Stimulated activated CD8-positive, alpha-beta memory T cell treated with anti-CD3 and anti-CD28 coated beads, Interleukin-12 subunit alpha, Interleukin-12 subunit beta, amount 100 ng/mL, for 1 hour (primary cell): ENCODE measurements at regions not wholly inside any gene's neighbourhood (a gene's known extent, or its start where the extent isn't known, plus 50 kb on each side); places are given as distances from the start of the nearest gene placed in this dataset.

Experiments
- DNase-seq: peaks from one replicate; pipeline ENCODE4 v3.0.0-alpha.2; 2020; ENCODE audit warnings: low read depth

DNA sequence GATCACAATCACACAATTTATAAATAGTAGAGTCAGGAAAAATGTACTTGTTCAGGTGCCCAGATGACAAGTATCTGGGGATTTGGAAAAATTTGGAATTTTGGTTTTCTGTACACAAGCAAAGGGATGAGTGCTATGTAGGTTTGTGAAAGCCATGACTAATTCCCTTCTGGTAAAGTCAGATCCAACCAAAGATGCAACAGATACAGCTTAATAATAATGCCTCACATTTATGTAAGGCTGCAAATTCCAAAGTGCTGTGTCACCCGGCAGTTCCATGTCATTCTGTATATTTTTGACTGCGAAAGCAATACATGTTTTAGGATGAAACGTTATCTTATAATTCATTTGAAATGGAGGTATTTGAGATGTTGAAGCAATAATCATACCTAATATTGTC is 102.7 kb upstream of the AGBL1 start:
- no peak for DNase-seq

- no peak for DNase-seq
Observed at GRCh38 chr15:85977586-85977985, 102.1 kb upstream of the AGBL1 start.

GRCh38 chr15:85979929-85980328 is 99.7 kb upstream of the AGBL1 start:
- DNase-seq = no peak

- no peak for DNase-seq
Observed at GRCh38 chr15:85980946-85981345, 98.7 kb upstream of the AGBL1 start.

DNA sequence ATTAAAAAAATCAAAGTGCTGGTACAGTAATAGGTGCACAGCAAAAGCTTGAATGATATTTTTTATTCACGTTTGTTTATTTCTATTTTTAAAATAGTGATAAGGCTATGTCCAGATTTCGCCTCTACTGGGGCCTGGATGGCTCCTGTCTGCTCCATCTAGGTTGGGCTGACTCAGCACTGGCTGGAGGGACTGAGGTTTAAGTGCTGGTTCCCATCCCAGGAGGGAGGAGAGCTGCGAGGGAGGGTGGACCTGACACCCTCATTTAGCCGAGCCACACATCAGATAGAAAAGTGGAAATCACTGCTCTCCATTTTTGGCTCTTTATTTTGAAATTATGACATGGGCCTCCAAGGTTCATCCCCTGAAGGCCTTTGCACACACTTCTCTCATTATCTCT is 95.4 kb upstream of the AGBL1 start:
- no peak for DNase-seq

DNA sequence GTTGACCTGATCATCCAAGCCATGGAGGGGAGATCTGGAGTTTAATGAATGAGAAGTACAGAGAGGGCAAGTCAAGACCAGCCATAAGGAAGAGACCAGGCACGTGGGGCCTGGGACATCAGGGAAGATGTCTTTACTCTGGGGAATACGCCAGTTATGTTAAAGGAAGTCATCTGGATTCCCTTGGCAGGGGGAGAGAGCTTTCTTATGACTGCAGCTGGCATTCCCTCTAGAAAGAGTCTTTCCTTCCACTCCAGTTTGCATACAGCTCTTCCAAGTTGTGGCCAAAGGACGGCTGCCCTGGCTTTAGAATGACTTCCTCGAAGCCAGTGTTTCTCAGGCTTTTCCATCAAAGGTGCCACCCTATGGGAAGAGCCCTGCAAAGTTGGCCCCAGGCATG is 93.6 kb upstream of the AGBL1 start:
- DNase-seq = no peak

DNA sequence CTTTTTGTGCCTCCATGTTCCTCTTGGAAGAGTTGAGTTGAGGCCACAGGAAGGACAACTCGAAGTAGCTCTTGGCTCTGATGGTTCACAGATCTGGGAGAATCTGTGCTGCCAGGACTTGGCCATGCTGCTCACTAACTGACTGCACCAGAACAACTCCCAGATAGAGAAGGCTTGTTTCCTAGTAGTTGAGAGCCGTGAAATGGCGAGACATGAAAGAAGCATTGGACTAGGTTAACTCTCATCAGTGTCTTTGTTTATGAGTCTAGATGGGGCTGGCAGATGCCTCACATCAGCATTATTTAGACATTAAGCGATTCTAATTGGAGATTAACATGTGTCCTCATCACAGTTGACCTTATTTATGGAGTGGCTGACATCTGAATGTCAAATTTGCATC is 92.9 kb upstream of the AGBL1 start:
- no peak for DNase-seq

- DNase-seq = no peak
Observed at GRCh38 chr15:85988741-85989140, 90.9 kb upstream of the AGBL1 start.

DNA sequence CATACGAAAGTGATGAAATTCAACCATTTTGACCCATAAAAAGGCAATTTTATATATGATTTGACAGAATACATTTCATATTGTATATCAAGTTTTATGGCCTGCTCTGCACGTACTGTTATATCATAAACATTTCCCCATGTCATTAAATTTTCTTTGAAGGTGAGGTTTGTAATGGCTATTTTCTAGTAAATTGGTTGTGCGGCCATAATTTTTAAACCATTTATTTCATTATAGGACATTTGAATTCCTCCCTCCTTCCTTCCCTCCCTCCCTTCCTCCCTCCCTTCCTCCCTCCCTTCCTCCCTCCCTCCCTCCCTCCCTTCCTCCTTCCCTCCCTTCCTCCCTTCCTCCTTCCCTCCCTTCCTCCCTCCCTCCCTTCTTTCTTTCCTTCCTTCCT is 87.4 kb upstream of the AGBL1 start:
- no peak for DNase-seq

GRCh38 chr15:85993116-85993515 is 86.6 kb upstream of the AGBL1 start:
- DNase-seq = no peak

GRCh38 chr15:85997618-85998017 is 82.1 kb upstream of the AGBL1 start:
- no peak for DNase-seq

DNA sequence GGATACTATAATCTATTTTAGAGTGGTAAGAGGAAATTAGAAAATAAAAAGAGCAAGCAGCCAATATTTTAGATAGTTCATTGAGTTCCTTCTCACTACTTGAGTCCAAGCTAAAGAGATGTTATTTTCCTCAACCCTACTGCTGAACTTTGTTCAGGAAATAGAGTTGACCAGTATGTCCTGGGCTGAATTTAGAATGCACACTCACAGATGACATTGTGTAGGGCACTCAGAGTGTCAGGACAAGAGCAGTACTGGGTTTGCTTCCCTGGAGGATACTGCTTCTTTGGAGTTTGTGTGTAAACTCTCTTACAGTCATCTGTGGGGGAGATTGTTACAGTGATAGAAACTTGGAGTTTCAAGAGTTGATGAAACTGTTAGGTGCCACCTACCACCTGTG is 80.0 kb upstream of the AGBL1 start:
- DNase-seq = no peak

DNA sequence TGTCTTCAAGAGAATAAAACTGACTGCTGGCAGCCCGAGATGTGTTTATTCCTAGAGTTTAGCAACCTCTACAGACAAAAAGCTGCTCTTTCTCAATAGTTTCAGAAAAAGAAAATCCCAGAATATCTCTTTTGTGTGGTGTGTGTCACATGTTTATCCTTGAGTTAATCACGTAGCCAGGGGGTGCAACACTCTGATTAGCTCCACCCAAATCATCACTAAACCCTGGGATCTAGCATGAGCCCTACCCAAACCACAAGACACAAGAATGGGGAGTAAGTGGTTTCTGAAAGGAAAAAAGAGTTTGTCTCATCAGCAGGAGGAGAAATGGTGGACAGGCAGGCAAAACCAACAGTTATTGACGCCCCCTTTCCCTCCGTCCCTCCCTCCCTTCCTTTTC is 78.5 kb upstream of the AGBL1 start:
- no peak for DNase-seq

GRCh38 chr15:86002444-86002843 is 77.2 kb upstream of the AGBL1 start:
- DNase-seq = no peak

DNA sequence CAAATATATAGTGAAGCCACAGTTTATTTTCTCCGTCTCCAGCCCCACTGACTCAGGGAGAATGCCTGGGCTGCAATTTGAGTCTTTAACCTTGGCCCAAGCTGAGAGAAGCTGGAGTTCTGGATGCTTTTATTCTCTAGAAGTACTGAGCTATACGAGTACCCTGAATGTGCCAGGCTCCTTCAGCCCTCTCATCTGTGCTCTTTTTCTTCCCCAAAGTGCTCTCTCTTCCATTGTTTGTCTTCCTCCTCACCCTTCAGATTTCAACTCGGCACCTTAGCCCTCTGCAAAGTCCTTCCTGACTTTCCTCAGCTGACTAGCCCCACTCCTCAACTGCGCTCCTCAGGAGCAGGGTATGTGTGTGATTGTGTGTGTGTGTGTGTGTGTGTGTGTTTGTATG is 75.6 kb upstream of the AGBL1 start:
- DNase-seq = no peak

- DNase-seq = no peak
Observed at GRCh38 chr15:86006546-86006945, 73.1 kb upstream of the AGBL1 start.

DNA sequence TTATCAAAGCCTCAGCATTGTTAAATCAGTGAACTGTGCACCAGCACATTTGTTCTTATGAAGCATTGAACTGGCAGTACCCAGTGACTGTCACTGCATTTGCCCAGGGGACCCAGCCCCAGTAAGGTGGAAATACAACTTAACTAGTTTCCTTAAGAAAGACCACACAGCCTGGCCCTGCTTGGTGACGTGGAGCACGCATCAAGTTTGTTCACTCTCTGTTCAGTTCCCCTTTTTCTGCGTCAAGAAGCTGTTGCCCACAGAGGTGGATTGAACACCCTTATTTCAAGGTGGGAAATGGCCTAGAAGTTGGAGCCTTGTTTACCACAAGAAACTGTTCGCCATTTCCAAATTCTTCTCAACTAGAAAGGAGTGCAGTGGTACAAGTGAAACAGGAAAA is 69.9 kb upstream of the AGBL1 start:
- DNase-seq = no peak

DNA sequence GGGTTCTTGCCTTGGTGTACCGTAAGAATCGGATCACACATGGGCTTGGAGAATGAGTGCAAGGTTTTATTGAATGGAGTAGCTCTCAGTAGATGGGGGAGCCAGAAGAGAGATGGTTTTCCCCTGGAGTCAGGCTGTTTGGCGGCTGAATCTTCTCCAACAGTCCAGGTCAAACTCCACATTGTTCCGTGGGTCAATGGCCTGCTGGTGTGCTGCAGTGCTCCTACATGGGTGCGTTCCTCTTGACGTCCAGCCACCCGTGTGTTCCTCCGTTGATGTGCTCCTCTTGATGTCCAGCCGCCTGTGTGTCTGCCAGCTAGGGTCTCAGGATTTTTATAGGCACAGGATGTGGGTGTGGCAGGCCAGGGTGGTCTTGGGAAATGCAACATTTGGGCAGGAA is 69.3 kb upstream of the AGBL1 start:
- DNase-seq = no peak

- DNase-seq = no peak
Observed at GRCh38 chr15:86010891-86011290, 68.8 kb upstream of the AGBL1 start.

- DNase-seq = no peak
Observed at GRCh38 chr15:86014016-86014415, 65.7 kb upstream of the AGBL1 start.

GRCh38 chr15:86016750-86017149 is 62.9 kb upstream of the AGBL1 start:
- DNase-seq = no peak

- no peak for DNase-seq
Observed at GRCh38 chr15:86018679-86019078, 61.0 kb upstream of the AGBL1 start.

DNA sequence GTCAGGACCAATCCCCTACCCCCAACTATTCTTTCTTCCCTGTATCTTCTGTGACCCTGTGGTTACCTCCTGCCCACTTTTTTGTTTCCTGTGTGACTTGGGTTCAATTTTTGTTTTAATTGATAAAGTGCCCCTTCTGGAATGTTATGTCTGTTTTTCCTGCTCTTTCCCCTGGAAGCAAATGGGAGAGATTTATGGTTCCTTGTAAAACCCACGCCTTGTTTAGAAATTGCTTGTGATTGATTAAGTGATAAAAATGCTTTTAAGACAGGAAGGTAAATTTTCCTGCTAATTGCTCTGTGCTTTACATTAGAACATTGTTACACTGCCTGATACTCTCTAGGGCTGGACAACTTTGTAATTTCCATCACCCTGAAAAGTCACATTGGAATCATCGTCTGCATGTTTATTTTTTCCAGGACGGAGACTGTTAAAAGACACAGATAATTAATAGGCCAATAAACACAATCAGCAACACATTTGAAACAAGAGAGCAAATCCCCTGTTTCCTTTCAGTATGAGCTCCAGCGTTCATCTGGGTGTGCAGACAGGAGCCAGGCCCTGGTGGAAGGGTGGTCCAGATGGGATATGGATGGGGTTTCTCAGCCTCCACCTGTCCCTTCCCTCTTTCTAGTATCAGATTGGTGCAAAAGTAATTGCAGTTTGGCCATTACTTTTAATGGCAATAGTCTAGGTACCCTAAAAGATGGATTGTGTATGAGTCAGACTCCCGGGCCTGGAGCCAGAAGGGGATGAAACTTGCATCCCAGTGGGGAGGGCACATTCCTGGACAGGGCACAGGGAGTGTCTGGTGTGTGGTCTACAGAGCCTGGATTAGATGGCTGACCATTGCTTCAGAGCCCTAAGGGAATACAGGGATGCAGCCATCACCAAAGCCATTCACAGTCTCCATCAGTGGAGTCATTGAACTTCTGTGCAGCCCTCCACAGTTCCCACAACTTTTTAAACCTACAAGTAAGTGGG is 58.1 kb upstream of the AGBL1 start:
- no peak for DNase-seq

- DNase-seq = no peak
Observed at GRCh38 chr15:86028961-86029360, 50.7 kb upstream of the AGBL1 start.
